ENCODE measurements at regions not wholly inside any gene's neighbourhood (a gene's known extent, or its start where the extent isn't known, plus 50 kb on each side); places are given as distances from the start of the nearest gene placed in this dataset.

GRCh38 chr1:242754926-242755325 lies 230.4 kb upstream of the PLD5 start:
- TF ChIP-seq CTCF (IDR thresholded peaks at IDR 0.05) (no peak), POLR2A (IDR thresholded peaks at IDR 0.05) (no peak), POLR2AphosphoS5 (IDR thresholded peaks at IDR 0.05) (no peak)

Measured in breast epithelium (tissue), 3 donors.